Fibroblast of mammary gland (primary cell): ENCODE measurements at regions not wholly inside any gene's neighbourhood (a gene's known extent, or its start where the extent isn't known, plus 50 kb on each side); places are given as distances from the start of the nearest gene placed in this dataset.

Experiments used
- DNase-seq: peaks from one replicate; pipeline ENCODE4 v3.0.0-alpha.2; 2010; ENCODE audit warnings: low read depth
- H3K4me3 ChIP-seq: 2 replicates; pipeline ENCODE4 v1.5.1; 2011; ENCODE audit warnings: low read depth, mild to moderate bottlenecking, low read length, moderate library complexity; ENCODE audit not compliant: control insufficient read depth
- CTCF ChIP-seq: conservative IDR thresholded peaks from 2 replicates; pipeline ENCODE4 v1.5.1; 2011; ENCODE audit warnings: low read depth, low read length, inconsistent platforms; ENCODE audit not compliant: control insufficient read depth, insufficient read depth

GRCh38 chr15:53462651-53463050 lies 296.8 kb downstream of the WDR72 start:
- no peak overlapping the region for H3K4me3 ChIP-seq
- DNase-seq: no peak
- TF ChIP-seq CTCF: no peak

GRCh38 chr15:53461677-53462076 lies 297.8 kb downstream of the WDR72 start:
- no peak for TF ChIP-seq CTCF
- no peak for DNase-seq
- H3K4me3 ChIP-seq: no peak overlapping the region

DNA sequence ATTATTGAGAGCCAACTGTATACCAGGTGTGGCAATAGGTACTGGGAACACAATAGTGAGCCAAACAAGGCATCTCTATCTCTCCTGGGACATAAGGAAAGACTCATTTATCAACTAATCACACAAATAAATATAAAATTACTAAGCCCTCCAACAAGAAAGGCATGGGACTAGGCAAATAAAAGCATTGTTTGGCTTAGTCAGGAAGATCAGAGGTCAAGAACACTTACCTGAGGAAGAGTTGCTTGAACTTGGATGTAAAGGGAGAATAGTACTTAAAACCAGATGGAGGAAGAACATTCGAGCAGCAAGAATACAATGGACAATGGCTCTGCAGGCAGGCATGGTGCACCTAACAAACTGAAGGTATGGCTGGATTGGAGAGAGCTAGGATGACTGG lies 300.7 kb downstream of the WDR72 start:
- TF ChIP-seq CTCF: no peak
- no peak overlapping the region for H3K4me3 ChIP-seq
- DNase-seq: no peak

GRCh38 chr15:53457479-53457878 lies 302.0 kb downstream of the WDR72 start:
- no peak for TF ChIP-seq CTCF

DNA sequence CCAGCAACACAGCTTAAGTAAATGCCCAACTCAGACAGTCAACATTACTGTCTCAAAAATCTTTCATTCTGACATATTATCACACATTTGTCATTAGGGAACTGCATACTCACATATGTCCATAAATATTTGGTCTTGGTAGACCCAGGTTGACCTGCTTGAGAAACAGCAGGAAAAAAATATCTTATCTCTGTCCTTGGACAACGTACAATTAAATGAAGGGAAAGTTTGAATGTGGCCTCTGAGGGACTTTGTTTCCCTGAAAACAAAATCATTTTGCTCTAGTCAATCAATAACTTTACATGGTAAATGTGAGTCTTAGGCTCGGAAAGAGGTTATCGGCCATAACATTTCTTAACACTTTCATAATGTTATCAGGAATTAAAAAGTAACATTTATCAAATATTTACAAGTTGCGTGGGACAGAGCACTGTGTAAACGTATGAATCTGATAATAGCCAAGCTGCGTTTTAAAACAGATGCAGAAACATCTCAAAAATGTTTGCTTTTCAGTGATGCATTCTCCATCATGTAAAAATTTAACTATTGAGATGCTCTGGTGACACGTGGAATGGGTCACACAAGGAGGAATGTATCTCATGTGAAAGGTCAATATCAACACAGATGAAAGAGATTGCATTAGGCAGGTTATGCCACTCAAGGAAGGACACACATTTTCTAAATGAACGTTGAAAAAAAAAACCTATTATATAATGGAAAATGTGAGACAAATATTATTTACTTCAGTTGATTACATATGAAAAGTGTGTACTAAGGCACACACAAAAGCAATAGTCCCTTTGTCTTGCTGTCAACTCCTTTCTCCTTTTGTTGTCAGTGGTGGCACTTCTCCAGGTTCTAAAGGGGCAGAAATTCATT lies 304.4 kb downstream of the WDR72 start:
- no peak for TF ChIP-seq CTCF
- H3K4me3 ChIP-seq: no peak overlapping the region
- DNase-seq: no peak

More at GRCh38 chr15:53457479-53457878, 302.0 kb downstream of the WDR72 start:
- no peak for DNase-seq
- no peak overlapping the region for H3K4me3 ChIP-seq

DNA sequence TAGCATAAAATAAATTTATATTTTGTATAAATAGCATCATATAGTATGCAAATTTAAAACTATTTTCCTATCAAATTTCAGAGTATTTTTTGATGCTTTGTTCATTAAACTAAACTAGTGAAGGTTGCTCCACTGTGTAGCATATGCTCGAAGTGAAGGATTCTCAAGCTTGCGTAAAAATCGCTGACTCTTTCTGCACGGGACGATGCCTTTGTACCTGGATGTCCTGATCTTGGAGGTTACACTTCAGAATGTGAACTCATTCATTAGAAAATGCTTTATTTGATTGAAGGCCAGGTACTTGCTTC lies 305.0 kb downstream of the WDR72 start:
- no peak overlapping the region for H3K4me3 ChIP-seq
- DNase-seq: no peak
- no peak for TF ChIP-seq CTCF
